ENCODE measurements at regions not wholly inside any gene's neighbourhood (a gene's known extent, or its start where the extent isn't known, plus 50 kb on each side); places are given as distances from the start of the nearest gene placed in this dataset.

DNA sequence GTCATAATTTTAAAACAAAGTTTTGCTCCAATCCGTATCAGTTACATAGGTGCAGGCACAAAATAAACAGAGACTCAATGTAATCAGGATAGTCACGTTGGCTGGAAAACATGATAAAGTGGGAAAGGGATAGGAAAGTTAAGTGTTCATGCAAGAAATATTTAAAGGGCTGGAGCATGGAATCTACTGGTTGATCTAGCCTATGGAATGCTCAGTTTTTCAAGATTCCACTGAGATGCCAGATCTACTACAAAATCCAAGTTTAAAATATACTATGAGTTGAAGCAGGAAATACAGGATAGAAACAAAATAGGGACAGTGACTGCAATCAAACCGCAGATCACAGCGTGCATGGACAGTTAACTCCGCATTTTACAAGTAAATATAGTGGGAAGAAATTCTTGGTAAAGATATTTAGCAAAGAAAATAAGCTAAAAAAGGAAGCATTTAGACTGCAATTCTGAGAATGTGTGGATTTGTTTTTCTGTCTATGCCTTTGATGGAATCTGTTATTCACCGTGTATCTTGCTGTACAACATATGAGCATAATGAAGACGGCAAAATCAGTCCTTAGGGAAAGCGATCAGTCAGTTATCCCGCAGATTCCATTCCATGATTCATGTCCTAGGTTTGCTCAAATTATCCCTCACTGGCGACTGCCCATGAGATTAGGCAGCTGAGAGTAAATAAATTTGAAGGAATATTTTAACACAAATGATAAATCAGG, 1044.3 kb downstream of the FLRT2 start:
- Histone ChIP-seq H3K4me1 (replicated peaks in 1 of 2) (no peaks in the 10 kb centered on the region), H3K27ac (no peak overlapping the region), H3K9me3 (replicated peaks in 1 of 3) (no peaks in the 10 kb centered on the region), H3K27me3 (no peaks in the 10 kb centered on the region), H3K36me3 (replicated peaks in 1 of 2) (no peaks in the 10 kb centered on the region), H3K4me3 (no peak overlapping the region)
- TF ChIP-seq, protein P1, sequence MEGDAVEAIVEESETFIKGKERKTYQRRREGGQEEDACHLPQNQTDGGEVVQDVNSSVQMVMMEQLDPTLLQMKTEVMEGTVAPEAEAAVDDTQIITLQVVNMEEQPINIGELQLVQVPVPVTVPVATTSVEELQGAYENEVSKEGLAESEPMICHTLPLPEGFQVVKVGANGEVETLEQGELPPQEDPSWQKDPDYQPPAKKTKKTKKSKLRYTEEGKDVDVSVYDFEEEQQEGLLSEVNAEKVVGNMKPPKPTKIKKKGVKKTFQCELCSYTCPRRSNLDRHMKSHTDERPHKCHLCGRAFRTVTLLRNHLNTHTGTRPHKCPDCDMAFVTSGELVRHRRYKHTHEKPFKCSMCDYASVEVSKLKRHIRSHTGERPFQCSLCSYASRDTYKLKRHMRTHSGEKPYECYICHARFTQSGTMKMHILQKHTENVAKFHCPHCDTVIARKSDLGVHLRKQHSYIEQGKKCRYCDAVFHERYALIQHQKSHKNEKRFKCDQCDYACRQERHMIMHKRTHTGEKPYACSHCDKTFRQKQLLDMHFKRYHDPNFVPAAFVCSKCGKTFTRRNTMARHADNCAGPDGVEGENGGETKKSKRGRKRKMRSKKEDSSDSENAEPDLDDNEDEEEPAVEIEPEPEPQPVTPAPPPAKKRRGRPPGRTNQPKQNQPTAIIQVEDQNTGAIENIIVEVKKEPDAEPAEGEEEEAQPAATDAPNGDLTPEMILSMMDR (IDR thresholded peaks at IDR 0.05) = no peak
- TF ChIP-seq POLR2A (IDR thresholded peaks at IDR 0.05) = no peak
- intact Hi-C loops (cut with DNase I) = no loop called here
- DNase-seq = no peak
- WGBS, 4 donors = 68 to 75% (median 72%) methylated on average over 10 of the region's 10 CpGs

DNA sequence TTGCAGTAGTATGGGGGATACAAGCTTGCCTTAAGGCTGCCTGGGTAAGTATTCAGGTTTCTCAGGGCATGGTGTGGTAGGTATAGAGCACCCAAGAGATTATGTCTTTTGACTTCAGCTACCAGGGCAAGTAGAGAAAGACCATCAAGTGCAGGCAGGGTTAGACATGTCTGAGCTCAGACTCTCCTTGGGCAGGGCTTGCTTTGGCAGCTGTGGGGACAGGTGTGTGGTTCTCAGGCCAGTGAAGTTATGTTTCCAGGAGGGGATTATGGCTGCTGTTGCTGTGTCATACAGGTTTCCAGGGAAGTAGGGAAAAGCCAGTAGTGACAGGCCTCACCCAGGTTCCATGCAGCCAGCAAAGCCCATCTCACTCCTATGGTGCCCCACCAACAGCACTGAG, 1040.4 kb downstream of the FLRT2 start:
- H3K4me1 ChIP-seq (replicated peaks in 1 of 2) = no peaks in the 10 kb centered on the region
- no peaks in the 10 kb centered on the region for H3K27me3 ChIP-seq
- H3K36me3 ChIP-seq (replicated peaks in 1 of 2) = no peaks in the 10 kb centered on the region
- no peak overlapping the region for H3K27ac ChIP-seq
- no peak for DNase-seq
- no peaks in the 10 kb centered on the region for H3K9me3 ChIP-seq (replicated peaks in 1 of 3)
- intact Hi-C loops (cut with DNase I) = no loop called here
- TF ChIP-seq, protein P1 (IDR thresholded peaks at IDR 0.05) = no peak
- no peak for TF ChIP-seq POLR2A (IDR thresholded peaks at IDR 0.05)
- no peak overlapping the region for H3K4me3 ChIP-seq

DNA sequence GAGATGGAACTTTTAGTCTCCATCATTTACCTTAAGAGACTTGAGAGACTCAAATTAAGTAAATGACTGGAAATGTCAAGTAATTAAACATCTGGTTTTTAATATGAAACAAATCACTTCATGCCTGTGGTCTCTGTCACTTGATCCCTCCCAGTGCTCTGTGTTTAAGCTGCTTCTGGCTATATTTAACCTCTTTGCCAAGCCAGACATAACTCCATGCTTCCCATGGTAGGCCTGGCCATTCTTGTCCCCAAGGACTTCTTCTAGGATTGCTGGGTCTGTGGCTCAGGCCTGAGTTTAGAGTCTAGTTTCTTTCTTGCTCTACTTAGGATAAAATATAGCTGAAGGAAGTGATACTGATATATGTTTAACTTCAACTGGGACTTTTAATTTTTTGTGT, 1013.6 kb downstream of the FLRT2 start:
- Histone ChIP-seq H3K9me3 (replicated peaks in 1 of 3) (no peaks in the 10 kb centered on the region), H3K4me3 (no peak overlapping the region), H3K27me3 (no peaks in the 10 kb centered on the region), H3K4me1 (replicated peaks in 1 of 2) (no peaks in the 10 kb centered on the region), H3K27ac (no peak overlapping the region), H3K36me3 (replicated peaks in 1 of 2) (no peaks in the 10 kb centered on the region)
- TF ChIP-seq, protein P1 (IDR thresholded peaks at IDR 0.05) = no peak
- no peak for TF ChIP-seq POLR2A (IDR thresholded peaks at IDR 0.05)
- DNase-seq = no peak
- intact Hi-C loops (cut with DNase I) = no loop called here

DNA sequence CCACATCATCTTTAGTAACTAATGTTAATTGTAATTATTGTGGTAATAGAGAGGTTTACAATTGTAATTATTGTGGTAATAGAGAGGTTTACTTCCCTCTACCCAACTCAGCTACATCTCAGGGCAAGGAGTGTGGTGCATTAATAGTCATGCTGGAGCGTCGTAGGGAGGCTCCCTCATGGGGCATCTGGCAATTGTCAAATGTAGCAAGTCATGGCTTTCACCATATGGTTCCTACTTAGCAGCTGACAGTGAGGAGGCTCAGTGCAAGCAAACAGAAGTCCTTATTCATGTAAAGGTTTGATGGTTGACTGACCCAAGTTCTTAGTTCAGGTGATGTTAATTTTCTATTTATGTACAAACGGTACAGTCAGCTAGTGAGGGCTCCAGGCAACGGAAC, 1012.0 kb downstream of the FLRT2 start:
- H3K9me3 ChIP-seq (replicated peaks in 1 of 3) = no peaks in the 10 kb centered on the region
- intact Hi-C loops (cut with DNase I) = no loop called here
- no peak overlapping the region for H3K4me3 ChIP-seq
- no peak for TF ChIP-seq POLR2A (IDR thresholded peaks at IDR 0.05)
- TF ChIP-seq, protein P1 (IDR thresholded peaks at IDR 0.05) = no peak
- 76 to 89% (median 77%) methylated on average over 4 of the region's 4 CpGs for WGBS, 4 donors
- H3K27ac ChIP-seq = no peak overlapping the region
- no peaks in the 10 kb centered on the region for H3K27me3 ChIP-seq
- H3K4me1 ChIP-seq (replicated peaks in 1 of 2) = no peaks in the 10 kb centered on the region
- H3K36me3 ChIP-seq (replicated peaks in 1 of 2) = no peaks in the 10 kb centered on the region
- DNase-seq = no peak

All from adrenal gland (tissue), 9 donors.